B cell (primary cell): ENCODE measurements at regions not wholly inside any gene's neighbourhood (a gene's known extent, or its start where the extent isn't known, plus 50 kb on each side); places are given as distances from the start of the nearest gene placed in this dataset.

Experiments
- ATAC-seq: fragments of 200-7000 bp; cut with Tn5 transposase; one replicate; pipeline ENCODE4 v1.10.0; 2021; ENCODE audit warnings: low read depth, mild to moderate bottlenecking, moderate number of reproducible peaks, moderate library complexity
- CTCF ChIA-PET: fragments of 350-600 bp; sonication (Branson Sonifier 250); formaldehyde crosslinking; loops from one replicate; lab custom pipeline; 2021; ENCODE audit warnings: antibody characterized with exemption, inconsistent platforms; lab: Charles Lee
- POLR2A ChIA-PET: fragments of 350-600 bp; sonication (Branson Sonifier 250); formaldehyde crosslinking; loops from one replicate; lab custom pipeline; 2021; ENCODE audit warnings: antibody characterized with exemption; lab: Charles Lee
- DNase-seq: peaks from one replicate; pipeline ENCODE4 v3.0.0; 2013
- H2AFZ ChIP-seq: 2 replicates; pipeline ENCODE4 v1.6.1; 2012; ENCODE audit warnings: mild to moderate bottlenecking, low read depth, low read length; ENCODE audit not compliant: insufficient read depth, poor library complexity, severe bottlenecking
- H3K27ac ChIP-seq, 2 donors: 1 replicate in 1 of 2; 2 replicates in 1 of 2; pipeline ENCODE4 v1.5.1; 2012 to 2013; ENCODE audit warnings: low read length in 2 of 2, mild to moderate bottlenecking in 2 of 2, moderate library complexity in 1 of 2
- H3K27me3 ChIP-seq, 4 experiments: fragments of 200-600 bp in 1 of 4; sonication (generic) in 1 of 4; replicated peaks in 1 of 4; 1 replicate in 2 of 4; 2 replicates in 2 of 4; pipeline versions ENCODE4 v1.6.1 to v1.7.0; 2013 to 2016; ENCODE audit warnings: low read length in 3 of 4, mild to moderate bottlenecking in 2 of 4, mixed read lengths in 1 of 4, moderate library complexity in 1 of 4; ENCODE audit not compliant: insufficient read depth in 4 of 4, control insufficient read depth in 3 of 4; ENCODE audit errors: control extremely low read depth in 1 of 4
- H3K36me3 ChIP-seq, 2 experiments: replicated peaks in 1 of 2; 1 replicate in 1 of 2; 2 replicates in 1 of 2; pipeline versions ENCODE4 v1.6.1 to v1.7.1; 2013; ENCODE audit warnings: low read length in 1 of 2; ENCODE audit not compliant: insufficient read depth in 2 of 2, control insufficient read depth in 1 of 2; ENCODE audit errors: control extremely low read depth in 1 of 2, extremely low read depth in 1 of 2
- H3K4me1 ChIP-seq, 2 donors: fragments of 200-600 bp in 1 of 2; sonication (generic) in 1 of 2; 1 replicate in 1 of 2; 2 replicates in 1 of 2; pipeline versions ENCODE4 v1.5.1 to v1.6.1; 2013 to 2017; ENCODE audit warnings: low read length in 2 of 2; ENCODE audit not compliant: control insufficient read depth in 2 of 2, insufficient read depth in 2 of 2
- H3K4me2 ChIP-seq: replicated peaks from 2 replicates; pipeline ENCODE3; 2012; ENCODE audit warnings: mild to moderate bottlenecking, low read depth, low read length; ENCODE audit not compliant: poor library complexity, severe bottlenecking
- H3K4me3 ChIP-seq, 5 experiments: fragments of 200-600 bp in 1 of 5; sonication (generic) in 1 of 5; 1 replicate in 3 of 5; 2 replicates in 2 of 5; pipeline versions ENCODE4 v1.5.1 to v1.7.0; 2011 to 2016; ENCODE audit warnings: low read length in 4 of 5, mild to moderate bottlenecking in 4 of 5, low read depth in 2 of 5, control low read depth in 1 of 5, moderate library complexity in 1 of 5; ENCODE audit not compliant: insufficient read depth in 1 of 5; ENCODE audit errors: control extremely low read depth in 1 of 5, extremely low read depth in 1 of 5
- H3K79me2 ChIP-seq: fragments of 200-600 bp; sonication (generic); one replicate; pipeline ENCODE4 v1.6.0; 2016; ENCODE audit warnings: low read length; ENCODE audit not compliant: control insufficient read depth, insufficient read depth
- H3K9ac ChIP-seq: fragments of 200-600 bp; sonication (generic); 2 replicates; pipeline ENCODE4 v1.6.1; 2017; ENCODE audit warnings: mild to moderate bottlenecking, low read length, moderate library complexity
- H3K9me3 ChIP-seq, 3 donors: one replicate each; pipeline versions ENCODE4 v1.6.1 to v1.7.1; 2013; ENCODE audit warnings: low read length in 2 of 3; ENCODE audit not compliant: control insufficient read depth in 2 of 3, insufficient read depth in 1 of 3; ENCODE audit errors: control extremely low read depth in 1 of 3
- H4K20me1 ChIP-seq: 2 replicates; pipeline ENCODE4 v1.6.0; 2012; ENCODE audit warnings: mild to moderate bottlenecking, low read length; ENCODE audit not compliant: insufficient read depth, control insufficient read depth, poor library complexity, severe bottlenecking
- H3K27ac Mint-ChIP-seq: one replicate; pipeline ENCODE4 v1.8.0; 2021; ENCODE audit warnings: mixed read lengths
- H3K27me3 Mint-ChIP-seq: one replicate; pipeline ENCODE4 v1.8.0; 2021; ENCODE audit warnings: mixed read lengths
- H3K4me1 Mint-ChIP-seq: one replicate; pipeline ENCODE4 v1.8.0; 2021; ENCODE audit warnings: mixed read lengths
- H3K4me3 Mint-ChIP-seq: one replicate; pipeline ENCODE4 v1.8.0; 2021; ENCODE audit warnings: mixed read lengths
- H3K9me3 Mint-ChIP-seq: one replicate; pipeline ENCODE4 v1.8.0; 2022; ENCODE audit warnings: mixed read lengths; ENCODE audit not compliant: insufficient read depth
- EZH2 ChIP-seq: IDR thresholded peaks from 2 replicates; pipeline ENCODE4 v1.6.1; 2012; ENCODE audit warnings: borderline replicate concordance, low read depth, mild to moderate bottlenecking, moderate library complexity, low read length; ENCODE audit not compliant: insufficient read depth, poor library complexity, severe bottlenecking
- WGBS: methylation state at CpG from one replicate; pipeline ENCODE4 v1.1.5; 2013; ENCODE audit warnings: missing lambda C conversion rate; ENCODE audit not compliant: insufficient coverage; 5-methylcytosine and 5-hydroxymethylcytosine counted together
- intact Hi-C: fragments of 100-400 bp; cut with micrococcal nuclease; formaldehyde crosslinking; loops from one replicate; pipeline ENCODE4 v1.10.0; 2022
- TF ChIP-seq, protein P1 (sequence below): fragments of 200-600 bp; IDR thresholded peaks from one replicate; pipeline ENCODE4 v1.8.0; 2022; ENCODE audit warnings: antibody characterized with exemption, mild to moderate bottlenecking

DNA sequence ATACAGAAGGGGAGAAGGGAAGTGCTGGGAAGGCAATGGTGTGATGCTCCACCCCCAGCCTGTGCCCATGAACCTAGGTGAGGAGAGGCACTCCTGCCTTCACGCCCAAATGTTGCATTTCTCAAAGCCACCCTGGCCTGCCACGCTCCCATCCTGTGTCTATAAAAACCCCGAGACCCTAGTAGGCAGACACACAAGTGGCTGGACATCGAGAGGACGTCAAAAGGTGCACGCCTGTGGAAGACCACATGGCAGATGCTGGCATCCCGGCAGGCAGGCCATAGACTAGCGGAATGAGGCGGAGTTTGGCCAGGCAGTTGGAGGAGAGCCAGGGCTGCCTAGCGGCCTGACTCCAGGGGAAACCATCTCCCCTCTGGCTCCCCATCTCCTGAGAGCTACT, 1168.5 kb upstream of the ADGRL2 start:
- TF ChIP-seq EZH2: no peak
- TF ChIP-seq, protein P1, sequence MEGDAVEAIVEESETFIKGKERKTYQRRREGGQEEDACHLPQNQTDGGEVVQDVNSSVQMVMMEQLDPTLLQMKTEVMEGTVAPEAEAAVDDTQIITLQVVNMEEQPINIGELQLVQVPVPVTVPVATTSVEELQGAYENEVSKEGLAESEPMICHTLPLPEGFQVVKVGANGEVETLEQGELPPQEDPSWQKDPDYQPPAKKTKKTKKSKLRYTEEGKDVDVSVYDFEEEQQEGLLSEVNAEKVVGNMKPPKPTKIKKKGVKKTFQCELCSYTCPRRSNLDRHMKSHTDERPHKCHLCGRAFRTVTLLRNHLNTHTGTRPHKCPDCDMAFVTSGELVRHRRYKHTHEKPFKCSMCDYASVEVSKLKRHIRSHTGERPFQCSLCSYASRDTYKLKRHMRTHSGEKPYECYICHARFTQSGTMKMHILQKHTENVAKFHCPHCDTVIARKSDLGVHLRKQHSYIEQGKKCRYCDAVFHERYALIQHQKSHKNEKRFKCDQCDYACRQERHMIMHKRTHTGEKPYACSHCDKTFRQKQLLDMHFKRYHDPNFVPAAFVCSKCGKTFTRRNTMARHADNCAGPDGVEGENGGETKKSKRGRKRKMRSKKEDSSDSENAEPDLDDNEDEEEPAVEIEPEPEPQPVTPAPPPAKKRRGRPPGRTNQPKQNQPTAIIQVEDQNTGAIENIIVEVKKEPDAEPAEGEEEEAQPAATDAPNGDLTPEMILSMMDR: no peak
- no peak overlapping the region for H3K4me2 ChIP-seq
- peaks cover 0 to 2% (median 0%) of the 10 kb centered on the region in 3 donors for H3K9me3 ChIP-seq
- no peak overlapping the region for H2AFZ ChIP-seq
- no peaks in the 10 kb centered on the region for H4K20me1 ChIP-seq
- Mint-ChIP-seq H3K27me3 (no peaks in the 10 kb centered on the region), H3K27ac (no peak overlapping the region), H3K4me1 (no peaks in the 10 kb centered on the region), H3K9me3 (peaks cover 3% of the 10 kb centered on the region), H3K4me3 (no peak overlapping the region)
- WGBS: 96% methylated on average over 10 of the region's 10 CpGs
- DNase-seq (no peak), ATAC-seq (no peak)
- H3K27me3 ChIP-seq: no peaks in the 10 kb centered on the region
- no peak overlapping the region for H3K4me3 ChIP-seq
- no peak overlapping the region for H3K9ac ChIP-seq
- no peaks in the 10 kb centered on the region for H3K36me3 ChIP-seq
- ChIA-PET POLR2A (no interaction called here), CTCF (no interaction called here)
- intact Hi-C loops: no loop called here
- no peaks in the 10 kb centered on the region for H3K79me2 ChIP-seq
- H3K4me1 ChIP-seq: no peaks in the 10 kb centered on the region
- H3K27ac ChIP-seq: no peak overlapping the region

- Mint-ChIP-seq H3K4me1 (no peaks in the 10 kb centered on the region), H3K27me3 (no peaks in the 10 kb centered on the region), H3K9me3 (no peaks in the 10 kb centered on the region), H3K4me3 (no peak overlapping the region), H3K27ac (no peak overlapping the region)
- Histone ChIP-seq H3K27ac (no peak overlapping the region), H3K36me3 (no peaks in the 10 kb centered on the region), H3K79me2 (no peaks in the 10 kb centered on the region), H3K9me3 (peaks cover 0 to 4% (median 0%) of the 10 kb centered on the region in 3 donors), H3K9ac (no peak overlapping the region), H3K4me3 (no peak overlapping the region), H3K4me2 (no peak overlapping the region), H2AFZ (no peak overlapping the region), H3K4me1 (no peaks in the 10 kb centered on the region), H4K20me1 (no peaks in the 10 kb centered on the region), H3K27me3 (no peaks in the 10 kb centered on the region)
- ATAC-seq (no peak), DNase-seq (no peak)
- TF ChIP-seq, protein P1: no peak
- TF ChIP-seq EZH2: no peak
- CTCF ChIA-PET: no interaction called here
- WGBS: no CpG with 5 or more reads among the region's 3 CpGs
- intact Hi-C loops: no loop called here
- POLR2A ChIA-PET: no interaction called here
Measured at GRCh38 chr1:80629304-80629837, 1171.4 kb upstream of the ADGRL2 start.
